HG03442 (cell line): ENCODE measurements at regions not wholly inside any gene's neighbourhood (a gene's known extent, or its start where the extent isn't known, plus 50 kb on each side); places are given as distances from the start of the nearest gene placed in this dataset.

Experiments
- ATAC-seq: cut with Tn5 transposase; IDR thresholded peaks from one replicate; pipeline ENCODE4 v1.9.1; 2021; ENCODE audit warnings: mild to moderate bottlenecking, moderate library complexity; ENCODE audit not compliant: unreplicated experiment

DNA sequence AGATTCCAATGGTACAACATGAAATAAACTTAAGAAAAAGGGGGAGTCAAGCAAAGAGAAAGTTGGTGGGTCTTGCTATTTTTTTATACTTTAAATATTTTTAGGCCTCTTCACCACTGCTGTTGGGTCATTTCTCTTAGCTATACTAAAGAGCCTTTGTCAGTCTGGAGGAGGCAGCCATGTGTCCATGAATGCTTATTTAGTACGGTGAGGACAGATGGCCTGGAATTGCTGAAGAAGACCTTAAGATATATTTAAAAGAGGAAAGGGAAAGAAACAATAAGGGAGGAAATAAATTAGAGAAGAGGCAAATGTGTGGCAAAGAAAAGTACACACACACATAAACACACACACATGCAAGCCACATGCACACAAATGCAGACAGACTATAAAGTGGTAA lies 560.5 kb upstream of the MEF2C start:
- ATAC-seq = no peak

DNA sequence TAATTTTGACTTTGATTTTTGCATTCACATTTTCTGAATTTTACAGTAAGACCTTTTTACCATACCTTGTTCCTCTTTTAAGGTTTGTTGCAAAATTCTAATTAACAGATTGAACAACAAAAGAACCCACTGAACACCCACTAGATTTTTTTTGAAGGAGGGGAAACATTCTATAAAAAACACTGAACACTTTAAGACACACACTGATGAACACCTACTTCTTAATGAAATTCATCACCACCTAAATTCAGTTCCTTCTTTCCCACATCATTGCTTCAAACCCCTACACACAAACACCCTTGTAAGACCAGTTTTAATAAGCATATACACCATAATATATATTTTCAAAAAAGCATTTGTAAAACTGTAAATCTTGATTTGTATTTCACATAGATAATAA lies 559.0 kb upstream of the MEF2C start:
- no peak for ATAC-seq

DNA sequence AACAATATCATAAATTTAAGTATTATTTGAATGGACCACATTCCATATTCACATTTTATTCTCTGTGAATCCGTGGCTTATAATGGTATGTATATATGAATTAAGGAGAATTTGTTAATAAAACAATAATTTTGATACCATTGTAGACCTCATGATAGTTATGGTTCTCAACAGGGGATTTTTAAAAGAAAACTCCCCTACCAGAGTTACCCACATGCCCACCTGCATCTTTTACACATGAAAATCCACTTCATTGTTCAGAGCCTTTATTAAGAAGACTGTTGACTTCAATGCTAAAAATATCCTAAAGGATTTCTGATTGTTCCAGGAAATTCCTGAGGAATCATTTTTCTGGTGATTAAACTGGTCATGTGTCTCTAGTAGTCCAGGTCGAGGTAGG lies 557.7 kb upstream of the MEF2C start:
- ATAC-seq = no peak

DNA sequence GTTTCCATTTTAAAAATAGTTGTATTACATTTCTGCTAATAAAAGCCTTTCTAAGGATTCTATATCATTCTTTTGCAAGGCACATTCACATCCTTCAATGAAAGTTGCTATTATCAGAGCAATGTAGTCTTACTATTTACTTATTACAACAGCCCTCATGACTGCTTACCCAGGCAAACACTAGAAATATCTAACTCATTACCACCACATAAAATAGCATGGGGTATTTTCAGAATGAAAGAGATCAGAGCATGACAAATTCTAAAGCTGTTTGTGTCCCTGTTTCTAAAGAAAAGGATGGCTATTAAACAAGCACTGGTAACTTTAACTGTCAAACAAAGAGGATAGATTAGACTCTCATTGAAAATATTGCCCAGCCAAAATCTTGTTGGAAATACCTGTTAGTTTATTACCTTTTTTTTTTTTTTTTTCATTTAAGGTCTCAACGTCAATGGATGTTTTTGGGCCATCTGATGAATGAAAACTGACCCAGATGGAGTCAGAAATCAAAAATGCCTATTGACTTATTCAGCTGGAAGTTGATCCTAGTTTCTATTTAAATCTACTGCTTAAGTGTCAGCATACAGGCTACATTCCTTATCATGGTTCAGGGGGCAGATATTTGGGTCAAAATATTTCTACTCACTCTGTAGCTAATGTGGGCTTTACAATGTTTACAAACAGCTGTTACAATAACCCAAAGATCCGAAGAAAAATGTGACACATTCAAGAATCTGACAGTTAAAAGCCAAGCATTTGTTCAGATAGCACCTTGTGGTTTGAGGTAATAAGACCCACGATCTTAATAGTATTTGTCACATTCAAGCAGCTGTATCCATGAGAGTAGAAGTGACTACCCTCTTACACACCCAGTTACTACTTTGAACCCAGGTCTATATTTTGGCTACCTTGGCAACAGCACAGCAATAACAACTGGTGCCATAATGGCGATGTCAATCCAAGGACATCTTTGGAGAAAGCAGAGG lies 554.8 kb upstream of the MEF2C start:
- no peak for ATAC-seq

DNA sequence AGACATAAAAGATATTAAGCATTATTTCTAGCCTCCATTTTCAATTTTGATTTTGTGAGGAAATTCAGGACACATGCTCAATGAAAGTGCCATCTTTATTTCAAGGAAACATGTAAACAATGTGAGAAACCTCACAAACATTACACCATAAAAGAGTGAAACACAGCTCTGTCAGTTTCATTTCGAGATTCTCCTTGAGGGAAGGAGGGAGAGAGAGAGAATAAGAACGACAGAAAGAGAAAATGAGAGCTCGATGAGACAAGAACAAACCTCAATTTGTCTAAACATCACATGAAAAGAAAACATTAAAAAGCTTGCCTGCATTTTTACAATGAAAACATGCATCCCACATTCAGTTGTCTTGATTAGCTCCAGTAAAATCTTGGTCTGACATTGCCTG lies 553.5 kb upstream of the MEF2C start:
- ATAC-seq = peak; percentile 30

DNA sequence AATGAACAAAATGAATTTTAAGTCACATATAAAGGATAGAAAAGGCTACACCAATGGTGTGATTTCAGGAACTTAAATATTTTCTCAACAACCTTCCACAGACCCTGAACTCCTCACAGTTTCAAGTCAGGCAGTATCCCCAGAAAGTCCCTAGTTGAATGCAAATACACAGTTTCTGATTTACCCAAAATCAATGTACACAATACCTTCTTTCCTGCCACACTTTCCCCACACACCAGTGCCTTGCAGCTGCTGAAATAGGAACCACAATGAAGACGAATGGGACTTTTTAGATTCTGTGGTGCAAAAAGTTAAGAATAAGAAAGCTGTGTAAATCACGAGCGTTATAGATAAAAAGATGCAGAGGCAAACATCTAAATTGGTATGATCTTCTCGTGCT lies 552.4 kb upstream of the MEF2C start:
- peak; percentile 89 for ATAC-seq

DNA sequence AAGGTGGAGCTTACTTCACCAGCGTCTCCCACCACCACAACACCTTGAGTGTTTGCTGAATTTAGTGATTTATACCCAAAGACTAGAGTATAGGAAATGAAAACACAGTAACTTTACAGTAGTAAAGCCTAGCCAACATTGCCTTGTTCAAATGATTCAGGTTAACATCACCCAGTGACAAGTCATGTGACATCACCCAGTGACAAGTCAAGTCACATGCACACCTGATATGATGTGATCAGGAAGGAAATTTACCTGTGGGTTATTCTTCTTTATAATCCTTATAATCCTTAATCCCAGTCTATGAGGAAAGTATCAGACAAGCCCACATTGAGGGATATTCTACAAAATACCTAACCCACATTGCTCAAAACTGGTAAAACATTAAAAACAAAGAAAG lies 545.6 kb upstream of the MEF2C start:
- no peak for ATAC-seq

DNA sequence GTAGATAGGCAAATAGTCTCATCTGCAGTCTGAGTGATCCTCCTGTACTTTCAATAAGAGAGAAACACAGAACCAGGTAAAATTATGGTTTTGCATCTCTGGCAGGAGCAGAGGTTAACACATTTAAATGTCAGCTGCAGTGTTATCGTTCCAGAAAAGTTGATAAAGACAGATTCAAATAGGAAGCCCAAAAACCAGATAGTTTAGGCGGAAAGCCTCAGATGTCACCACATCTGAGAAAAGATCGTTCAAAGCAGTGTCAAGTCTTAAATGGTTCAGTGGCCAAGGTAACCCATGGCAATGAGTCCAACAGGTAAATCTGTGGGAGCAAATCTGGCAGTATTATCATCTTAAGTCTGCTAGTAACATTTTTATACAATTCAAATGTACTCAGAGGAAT lies 542.1 kb upstream of the MEF2C start:
- ATAC-seq = no peak

DNA sequence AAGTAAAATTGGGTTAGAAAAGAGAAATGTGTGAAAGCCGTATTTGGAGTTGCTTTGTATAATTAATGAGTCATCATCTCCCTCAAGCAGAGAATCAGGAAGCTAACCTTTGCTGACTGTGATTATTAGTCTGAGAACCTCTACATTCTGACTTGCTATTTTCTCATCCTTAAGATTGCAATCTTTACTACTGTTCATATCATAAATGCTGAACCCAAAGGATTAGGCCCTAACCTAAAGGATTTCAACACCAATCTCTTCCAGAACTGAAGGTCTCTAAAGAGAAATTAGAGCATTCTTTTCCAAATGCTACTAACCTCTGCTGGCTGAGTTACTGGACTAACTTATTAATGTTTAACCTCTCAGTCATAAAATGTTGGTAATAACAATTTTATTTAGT lies 538.1 kb upstream of the MEF2C start:
- no peak for ATAC-seq

DNA sequence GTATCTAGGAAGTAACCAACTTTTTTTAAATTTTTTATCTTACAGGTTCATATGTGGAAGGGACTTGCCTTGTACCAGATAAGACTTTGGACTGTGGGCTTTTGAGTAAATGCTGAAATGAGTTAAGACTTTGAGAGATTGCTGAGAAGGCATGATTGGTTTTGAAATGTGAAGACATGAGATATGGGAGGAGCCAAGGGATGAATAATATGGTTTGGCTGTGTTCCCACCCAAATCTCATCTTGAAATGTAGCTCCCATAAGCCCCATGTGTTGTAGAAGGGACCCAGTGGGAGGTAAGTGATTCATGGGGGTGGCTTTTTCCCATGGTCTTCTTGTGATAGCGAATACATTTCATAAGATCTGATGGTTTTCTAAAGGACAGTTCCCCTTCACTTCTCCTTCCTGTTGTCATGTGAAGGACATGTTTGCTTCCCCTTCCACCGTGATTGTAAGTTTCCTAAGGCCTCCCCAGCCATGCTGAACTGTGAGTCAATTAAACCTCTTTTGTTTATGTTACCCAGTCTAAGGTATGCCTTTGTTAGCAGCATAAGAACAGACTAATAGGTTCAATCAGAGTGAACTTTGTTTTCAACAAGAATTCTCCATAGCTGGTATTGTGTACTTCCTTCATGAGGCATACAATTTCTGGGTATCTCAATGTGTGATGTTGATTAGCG lies 535.6 kb upstream of the MEF2C start:
- no peak for ATAC-seq

DNA sequence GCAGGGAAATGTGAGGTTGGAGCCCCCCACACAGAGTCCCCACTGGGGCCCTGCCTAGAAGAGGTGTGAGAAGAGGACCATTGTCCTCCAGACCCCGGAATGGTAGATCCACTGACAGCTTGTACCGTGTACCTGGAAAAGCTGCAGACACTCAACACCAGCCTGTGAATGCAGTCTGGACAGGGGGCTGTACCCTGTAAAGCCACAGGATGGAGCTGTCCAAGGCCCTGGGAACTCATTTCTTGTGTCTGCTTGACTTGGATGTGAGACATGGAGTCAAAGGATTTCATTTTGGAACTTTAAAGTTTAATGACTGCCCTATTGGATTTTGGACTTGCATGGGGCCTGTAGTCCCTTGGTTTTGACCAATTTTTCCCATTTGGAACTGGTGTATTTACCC lies 535.0 kb upstream of the MEF2C start:
- no peak for ATAC-seq

DNA sequence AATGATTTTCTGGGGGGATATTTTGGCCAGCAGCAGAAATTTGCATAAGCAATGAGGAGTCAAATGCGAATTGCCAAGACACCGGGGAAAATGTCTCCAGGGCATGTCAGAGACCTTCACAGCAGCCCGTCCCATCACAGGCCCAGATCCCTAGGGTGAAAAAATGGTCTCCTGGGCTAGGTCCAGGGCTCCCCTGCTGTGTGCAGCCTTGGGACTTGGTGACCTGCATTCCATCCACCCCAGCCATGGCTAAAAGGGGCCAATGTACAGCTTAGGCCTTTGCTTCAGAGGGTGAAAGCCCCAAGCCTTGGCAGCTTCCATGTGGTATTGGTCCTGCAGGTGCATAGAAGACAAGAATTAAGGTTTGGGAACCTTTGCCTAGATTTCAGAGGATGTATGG lies 534.5 kb upstream of the MEF2C start:
- ATAC-seq = no peak

DNA sequence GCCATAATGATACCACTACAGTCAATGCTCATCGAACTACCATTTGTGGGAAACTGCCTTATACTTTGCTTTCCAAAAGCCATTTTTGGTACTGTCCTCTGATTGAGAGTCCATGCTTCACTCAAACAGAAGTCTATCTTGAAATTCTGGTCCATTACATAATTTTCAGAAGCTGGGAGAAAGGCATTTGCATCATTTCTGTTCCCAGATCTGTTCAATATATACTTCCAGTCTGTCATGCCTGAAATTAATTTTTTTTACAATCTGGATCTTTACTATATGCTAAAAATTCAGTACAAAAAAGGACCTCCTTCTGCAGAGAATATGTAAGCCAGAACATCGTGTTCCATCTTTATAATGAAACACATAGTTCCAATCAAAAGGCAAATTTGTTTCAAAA lies 528.9 kb upstream of the MEF2C start:
- no peak for ATAC-seq

DNA sequence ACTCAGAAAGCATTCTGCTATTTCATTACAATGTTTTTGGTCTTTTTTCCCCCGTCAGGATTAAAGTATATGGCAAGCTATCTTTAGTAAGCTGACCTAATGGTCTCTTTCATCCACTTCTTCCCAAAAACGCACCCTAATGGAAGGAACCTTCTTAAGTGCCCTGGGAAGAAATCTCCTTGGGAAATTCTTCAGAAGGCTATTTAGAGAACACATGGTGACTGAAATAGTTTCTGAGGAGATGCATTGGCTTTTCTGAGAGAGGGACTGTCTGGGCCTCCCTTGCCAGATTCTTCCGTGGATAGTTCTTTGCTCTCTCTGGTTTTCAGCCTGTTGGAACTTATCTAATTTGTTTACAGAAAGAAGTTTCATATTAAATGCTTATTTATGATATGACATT lies 524.1 kb upstream of the MEF2C start:
- ATAC-seq = no peak

DNA sequence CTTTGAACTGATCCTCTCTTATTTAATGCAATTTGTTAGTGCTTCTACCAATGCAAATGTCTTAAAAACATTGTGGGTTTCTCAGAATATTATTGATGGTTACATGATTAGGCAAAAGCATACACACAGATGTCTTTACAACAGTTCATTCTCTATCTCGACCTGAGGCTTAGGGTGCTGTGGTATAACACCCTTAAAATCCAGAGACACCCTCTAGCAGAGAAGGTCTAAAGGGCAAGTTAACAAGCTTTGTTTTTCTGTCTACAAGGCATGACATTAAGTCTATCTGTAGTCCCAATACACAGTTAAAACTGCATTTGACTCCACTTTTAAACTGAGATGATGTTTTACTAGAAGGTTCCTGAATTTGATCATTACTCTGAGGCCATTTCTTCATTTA lies 518.7 kb upstream of the MEF2C start:
- ATAC-seq = no peak

DNA sequence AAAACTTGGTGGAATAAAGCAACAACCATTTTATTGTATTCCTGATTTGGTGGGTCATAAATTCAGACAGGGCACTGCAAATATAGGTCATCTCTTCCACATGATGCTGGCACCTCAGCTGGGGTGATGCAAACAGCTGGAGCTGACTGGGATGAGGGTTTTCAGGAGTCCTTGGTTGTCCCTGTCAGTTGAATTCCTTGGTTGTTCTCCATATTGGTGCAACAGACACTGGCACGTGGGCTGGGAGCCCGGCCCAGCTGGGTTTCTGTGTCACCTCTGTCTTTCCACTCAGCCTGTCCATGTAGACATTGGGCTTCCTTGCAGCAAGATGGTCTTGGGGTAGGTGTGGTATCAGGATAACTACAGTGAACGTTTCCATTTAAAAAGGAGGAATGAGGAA lies 518.0 kb upstream of the MEF2C start:
- ATAC-seq = no peak

DNA sequence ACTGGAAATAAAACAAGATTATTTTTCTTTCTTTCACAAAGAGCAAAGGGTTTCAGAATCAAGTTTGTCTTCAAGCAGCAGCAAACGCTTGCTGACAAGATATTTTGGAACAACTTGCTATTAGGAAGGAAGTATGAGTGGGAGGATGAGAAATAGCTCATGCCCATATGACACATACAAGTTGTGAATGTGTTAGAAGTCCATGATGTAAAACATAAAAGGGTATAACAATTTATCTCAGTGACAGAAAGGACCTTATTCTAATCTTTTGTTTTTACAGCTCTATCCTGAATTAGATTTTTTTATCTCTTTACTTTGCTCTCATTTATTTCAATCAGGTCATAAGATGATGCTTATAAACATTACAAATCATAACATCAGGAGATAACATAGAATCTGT lies 516.6 kb upstream of the MEF2C start:
- ATAC-seq = no peak

DNA sequence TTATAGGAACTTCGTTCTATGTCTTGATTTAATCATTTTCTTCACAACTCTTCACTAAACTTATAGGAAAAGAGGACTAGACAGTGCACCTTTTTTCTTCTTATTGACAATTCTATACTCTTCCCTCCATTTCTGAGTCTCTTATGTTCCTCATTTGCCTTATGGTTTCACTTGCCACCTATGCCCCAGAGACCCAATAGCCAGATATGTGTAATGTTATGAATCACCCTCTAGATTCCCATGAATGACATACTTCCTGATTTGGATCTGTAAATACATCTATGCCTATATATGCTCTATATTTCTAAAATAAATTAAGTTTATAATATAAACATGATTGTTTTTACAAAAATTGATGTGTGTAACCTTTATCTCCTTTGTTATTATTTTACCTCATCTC lies 514.1 kb upstream of the MEF2C start:
- peak; percentile 85 for ATAC-seq

DNA sequence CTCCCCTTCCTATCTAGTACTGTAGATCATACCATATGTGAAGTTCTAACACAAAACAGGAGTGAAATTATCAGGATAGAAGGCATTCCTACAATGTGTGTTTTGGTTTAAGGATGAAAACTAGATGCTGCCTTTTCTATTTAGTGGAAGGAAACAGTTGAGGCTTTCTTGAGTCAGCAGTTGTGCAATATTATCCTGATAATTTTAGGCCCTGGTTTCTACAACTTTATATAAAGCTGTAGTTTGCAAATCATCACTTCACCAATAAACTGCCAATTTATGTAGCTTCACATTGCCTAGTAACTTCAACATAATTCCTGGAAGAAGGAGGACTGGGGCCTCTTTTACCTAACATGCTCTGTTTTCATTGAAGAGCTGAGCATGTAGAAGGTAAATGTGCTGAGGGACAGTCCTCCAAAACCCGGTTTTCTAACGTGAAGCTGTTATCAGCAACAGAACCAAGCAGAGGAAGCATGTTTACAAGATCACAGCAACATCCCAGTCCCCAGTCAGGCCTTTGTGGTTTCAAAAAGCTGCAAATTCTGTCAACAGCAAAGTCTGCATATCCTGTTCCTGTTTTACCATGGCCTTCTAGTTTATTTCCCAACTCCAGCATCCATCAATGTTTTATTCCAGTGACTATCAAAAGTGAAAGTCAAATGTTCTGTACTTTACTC lies 513.4 kb upstream of the MEF2C start:
- ATAC-seq = peak; percentile 33

DNA sequence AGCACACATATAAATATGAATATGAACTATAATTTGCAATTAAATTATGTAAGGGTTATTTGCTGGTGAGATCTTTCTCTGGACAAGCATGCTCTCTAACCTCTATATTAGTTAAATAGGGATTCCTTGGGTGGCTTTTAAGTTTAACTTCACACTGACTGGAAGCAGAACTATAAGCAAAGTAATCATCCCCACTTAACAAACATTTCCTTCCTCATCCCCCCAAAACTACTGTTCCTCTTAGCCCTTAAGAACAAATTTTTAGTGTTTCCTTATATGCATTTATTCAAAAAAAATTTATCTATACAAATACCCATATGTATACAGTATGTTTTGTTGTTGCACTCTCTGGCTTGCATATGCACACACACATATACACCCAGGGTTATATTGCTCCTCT lies 512.1 kb upstream of the MEF2C start:
- no peak for ATAC-seq

DNA sequence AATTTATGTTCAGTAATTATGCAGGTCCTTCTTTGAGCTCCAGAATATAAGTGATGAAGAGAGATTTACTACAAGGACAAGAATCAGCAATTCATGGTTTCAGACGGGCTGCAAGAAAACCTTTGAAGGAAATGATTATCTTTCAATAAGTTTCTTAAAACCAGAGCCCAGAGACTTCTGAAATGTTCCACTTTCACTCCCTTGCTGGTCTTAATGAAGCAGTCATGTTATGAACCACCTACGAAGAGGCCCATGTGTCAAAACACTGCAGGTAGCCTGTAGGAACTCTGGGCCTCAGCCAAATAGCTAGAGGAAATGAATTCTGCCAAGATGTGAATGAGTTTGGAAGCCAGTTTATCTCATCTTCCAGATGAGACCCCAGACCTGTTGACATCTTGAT lies 505.9 kb upstream of the MEF2C start:
- no peak for ATAC-seq

DNA sequence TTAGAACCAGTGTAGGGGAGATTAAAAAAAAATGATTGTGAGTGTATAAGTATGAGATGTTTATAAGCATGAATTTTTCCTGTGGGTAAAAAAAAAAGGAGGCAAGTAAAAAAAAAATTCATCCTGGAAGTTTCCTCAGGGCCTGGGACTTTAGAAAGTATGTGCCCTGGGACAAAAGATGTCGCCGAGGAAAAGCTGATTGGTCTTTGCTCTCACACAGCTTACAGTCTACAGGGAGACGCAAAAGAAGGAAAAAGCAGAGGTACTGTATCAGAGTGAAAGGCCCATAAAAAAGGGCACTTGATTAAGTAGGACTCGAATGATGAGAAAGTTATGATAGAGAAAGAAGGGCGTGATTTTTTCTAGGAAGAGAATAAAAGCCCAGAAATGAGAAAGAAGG lies 501.4 kb upstream of the MEF2C start:
- no peak for ATAC-seq
